Mucosa of descending colon (tissue), 3 donors: ENCODE measurements at regions not wholly inside any gene's neighbourhood (a gene's known extent, or its start where the extent isn't known, plus 50 kb on each side); places are given as distances from the start of the nearest gene placed in this dataset.

Experiments
- ATAC-seq: fragments of 200-7000 bp; cut with Tn5 transposase; one replicate; pipeline ENCODE4 v1.9.1; 2020; ENCODE audit warnings: mild to moderate bottlenecking, moderate library complexity
- DNase-seq, 3 donors: peaks; one replicate each; pipeline ENCODE4 v3.0.0-alpha.2; 2020
- H3K36me3 ChIP-seq: fragments of 200-600 bp; one replicate; pipeline ENCODE4 v1.8.0; 2021; ENCODE audit warnings: low read depth, mild to moderate bottlenecking
- H3K4me1 ChIP-seq: fragments of 200-600 bp; one replicate; pipeline ENCODE4 v1.8.0; 2021; ENCODE audit warnings: low read depth, mild to moderate bottlenecking
- H3K4me3 ChIP-seq: fragments of 200-600 bp; one replicate; pipeline ENCODE4 v1.8.0; 2021; ENCODE audit warnings: mild to moderate bottlenecking
- H3K9me3 ChIP-seq: fragments of 200-600 bp; one replicate; pipeline ENCODE4 v1.8.0; 2021; ENCODE audit warnings: mild to moderate bottlenecking
- CTCF ChIP-seq: fragments of 200-600 bp; IDR thresholded peaks from one replicate; pipeline ENCODE4 v1.8.0; 2022; ENCODE audit warnings: antibody characterized with exemption, mild to moderate bottlenecking
- intact Hi-C, 2 donors: fragments of 100-400 bp; cut with DNase I in 1 of 2; cut with micrococcal nuclease in 1 of 2; formaldehyde crosslinking; loops; one replicate each; pipeline versions ENCODE4 v1.11.0 to v1.11.1; 2022; cut with DNase I, micrococcal nuclease
- donor health status: DM: no; HTN: no; CAD: no; lungs with moderate emphysema.
- donor health status: DM: no; HTN: no; CAD: no.
- donor health status: DM: no; HTN: yes; CAD: no.

GRCh38 chr9:29555502-29555901 is 1982.2 kb upstream of the C9orf72 start:
- Histone ChIP-seq H3K4me3 (no peak overlapping the region), H3K4me1 (no peaks in the 10 kb centered on the region), H3K9me3 (no peaks in the 10 kb centered on the region), H3K36me3 (no peaks in the 10 kb centered on the region)
- intact Hi-C loops, result no loop called here
- ATAC-seq (no peak), DNase-seq (no peak)
- TF ChIP-seq CTCF, result no peak

- no peak for TF ChIP-seq CTCF
- DNase-seq (no peak), ATAC-seq (no peak)
- Histone ChIP-seq H3K4me1 (no peaks in the 10 kb centered on the region), H3K36me3 (no peaks in the 10 kb centered on the region), H3K9me3 (no peaks in the 10 kb centered on the region), H3K4me3 (no peak overlapping the region)
- intact Hi-C loops, result no loop called here
Observed at GRCh38 chr9:29556317-29556716, 1983.0 kb upstream of the C9orf72 start.

- DNase-seq, result no peak
- no peaks in the 10 kb centered on the region for H3K9me3 ChIP-seq
- no peaks in the 10 kb centered on the region for H3K36me3 ChIP-seq
- intact Hi-C loops, result no loop called here
- no peak for ATAC-seq
- no peak for TF ChIP-seq CTCF
- no peaks in the 10 kb centered on the region for H3K4me1 ChIP-seq
- no peak overlapping the region for H3K4me3 ChIP-seq
Observed at GRCh38 chr9:29556746-29557145, 1983.5 kb upstream of the C9orf72 start.

- intact Hi-C loops, result no loop called here
- Histone ChIP-seq H3K4me1 (no peaks in the 10 kb centered on the region), H3K4me3 (no peak overlapping the region), H3K36me3 (no peaks in the 10 kb centered on the region), H3K9me3 (no peaks in the 10 kb centered on the region)
- no peak for TF ChIP-seq CTCF
- no peak for DNase-seq
- ATAC-seq, result peak; percentile 38
Observed at GRCh38 chr9:29564564-29564963, 1991.3 kb upstream of the C9orf72 start.

GRCh38 chr9:29575219-29575618 is 2001.9 kb upstream of the C9orf72 start:
- intact Hi-C loops, result no loop called here
- Histone ChIP-seq H3K36me3 (no peaks in the 10 kb centered on the region), H3K4me1 (no peaks in the 10 kb centered on the region), H3K4me3 (no peak overlapping the region), H3K9me3 (no peaks in the 10 kb centered on the region)
- ATAC-seq (no peak), DNase-seq (no peak)
- TF ChIP-seq CTCF, result no peak

GRCh38 chr9:29588361-29588760 is 2015.1 kb upstream of the C9orf72 start:
- Histone ChIP-seq H3K4me3 (no peak overlapping the region), H3K36me3 (no peaks in the 10 kb centered on the region), H3K9me3 (no peaks in the 10 kb centered on the region), H3K4me1 (no peaks in the 10 kb centered on the region)
- TF ChIP-seq CTCF, result no peak
- intact Hi-C loops, result no loop called here
- ATAC-seq, result no peak
- no peak for DNase-seq
